Fibroblast of lung (primary cell): ENCODE measurements at regions not wholly inside any gene's neighbourhood (a gene's known extent, or its start where the extent isn't known, plus 50 kb on each side); places are given as distances from the start of the nearest gene placed in this dataset.

Experiments used
- DNase-seq, 2 donors: peaks; one replicate each; pipeline versions ENCODE4 v3.0.0 to v3.0.0-alpha.2; 2010; ENCODE audit warnings: low read depth in 2 of 2
- H2AFZ ChIP-seq: 2 replicates; pipeline ENCODE4 v1.5.1; 2012; ENCODE audit warnings: low read length, control low read depth, inconsistent platforms
- H3K27ac ChIP-seq: 2 replicates; pipeline ENCODE4 v1.5.1; 2011; ENCODE audit warnings: low read length, control low read depth; ENCODE audit not compliant: insufficient read depth
- H3K27me3 ChIP-seq: 2 replicates; pipeline ENCODE4 v1.5.1; 2011; ENCODE audit warnings: mild to moderate bottlenecking, low read length; ENCODE audit not compliant: control insufficient read depth, insufficient read depth
- H3K36me3 ChIP-seq: 2 replicates; pipeline ENCODE4 v1.5.1; 2011; ENCODE audit warnings: low read length; ENCODE audit not compliant: control insufficient read depth, insufficient read depth
- H3K4me1 ChIP-seq: 2 replicates; pipeline ENCODE4 v1.5.1; 2011; ENCODE audit warnings: low read length; ENCODE audit not compliant: control insufficient read depth, insufficient read depth; ENCODE audit errors: extremely low read depth
- H3K4me2 ChIP-seq: 2 replicates; pipeline ENCODE4 v1.5.1; 2011; ENCODE audit warnings: low read length, control low read depth; ENCODE audit not compliant: insufficient read depth; ENCODE audit errors: extremely low read depth
- H3K4me3 ChIP-seq, 4 experiments: fragments of 200-600 bp in 1 of 4; sonication (generic) in 1 of 4; replicated peaks in 1 of 4; 2 replicates each; pipeline ENCODE4 v1.5.1; 2011 to 2016; ENCODE audit warnings: low read length in 4 of 4, low read depth in 3 of 4, mild to moderate bottlenecking in 3 of 4, control low read depth in 2 of 4, inconsistent platforms in 1 of 4, mixed read lengths in 1 of 4; ENCODE audit not compliant: insufficient read depth in 1 of 4; ENCODE audit errors: control extremely low read depth in 1 of 4
- H3K79me2 ChIP-seq: 2 replicates; pipeline ENCODE4 v1.5.1; 2012; ENCODE audit warnings: mild to moderate bottlenecking, low read length, inconsistent platforms; ENCODE audit not compliant: control insufficient read depth, insufficient read depth
- H3K9ac ChIP-seq: 2 replicates; pipeline ENCODE4 v1.5.1; 2011; ENCODE audit warnings: mild to moderate bottlenecking, low read length, control low read depth; ENCODE audit not compliant: insufficient read depth
- H3K9me3 ChIP-seq: 2 replicates; pipeline ENCODE4 v1.5.1; 2012; ENCODE audit warnings: low read depth, low read length; ENCODE audit not compliant: control insufficient read depth, insufficient read depth
- H4K20me1 ChIP-seq: 2 replicates; pipeline ENCODE4 v1.5.1; 2011; ENCODE audit warnings: low read length; ENCODE audit not compliant: control insufficient read depth, insufficient read depth; ENCODE audit errors: extremely low read depth
- EZH2 ChIP-seq: IDR thresholded peaks from 2 replicates; pipeline ENCODE4 v1.5.1; 2012; ENCODE audit warnings: low read length, control low read depth, mild to moderate bottlenecking; ENCODE audit errors: missing control alignments
- TF ChIP-seq, protein P1 (sequence below), 2 donors: IDR thresholded peaks in 1 of 2; conservative IDR thresholded peaks in 1 of 2; 1 replicate in 1 of 2; 2 replicates in 1 of 2; pipeline ENCODE4 v1.5.1; 2011 to 2012; ENCODE audit warnings: low read length in 2 of 2, control low read depth in 1 of 2, inconsistent platforms in 1 of 2, low read depth in 1 of 2, mild to moderate bottlenecking in 1 of 2

DNA sequence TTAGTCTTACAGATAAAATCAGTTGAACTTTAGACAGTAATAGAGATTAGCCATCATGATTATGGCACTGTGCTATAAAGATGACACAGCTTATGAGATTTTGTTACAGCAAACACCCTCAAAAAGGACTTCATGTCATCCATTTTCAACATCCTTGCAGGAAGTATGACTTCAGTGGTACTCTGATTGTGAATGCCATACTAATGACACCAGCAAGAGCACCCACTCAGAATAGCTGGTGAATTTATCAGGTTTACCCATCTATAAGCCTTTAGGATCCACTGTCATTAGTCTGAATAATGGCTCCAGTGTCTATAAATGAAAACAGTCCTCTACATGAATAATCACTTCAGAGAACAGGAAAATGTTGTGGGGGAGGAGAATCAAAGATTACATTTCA lies 615.2 kb downstream of the RPS29 start:
- Histone ChIP-seq H2AFZ (no peak overlapping the region), H3K9ac (no peak overlapping the region), H3K4me2 (no peak overlapping the region), H3K36me3 (no peaks in the 10 kb centered on the region), H3K79me2 (no peaks in the 10 kb centered on the region), H3K4me1 (no peaks in the 10 kb centered on the region), H3K9me3 (no peaks in the 10 kb centered on the region), H4K20me1 (no peaks in the 10 kb centered on the region), H3K4me3 (no peak overlapping the region), H3K27ac (no peak overlapping the region), H3K27me3 (no peaks in the 10 kb centered on the region)
- TF ChIP-seq EZH2, result no peak
- peak in 1 of 2 donors; percentile 58 for DNase-seq

GRCh38 chr14:48967419-48967818 lies 618.8 kb downstream of the RPS29 start:
- no peak overlapping the region for H3K4me2 ChIP-seq
- TF ChIP-seq, protein P1, sequence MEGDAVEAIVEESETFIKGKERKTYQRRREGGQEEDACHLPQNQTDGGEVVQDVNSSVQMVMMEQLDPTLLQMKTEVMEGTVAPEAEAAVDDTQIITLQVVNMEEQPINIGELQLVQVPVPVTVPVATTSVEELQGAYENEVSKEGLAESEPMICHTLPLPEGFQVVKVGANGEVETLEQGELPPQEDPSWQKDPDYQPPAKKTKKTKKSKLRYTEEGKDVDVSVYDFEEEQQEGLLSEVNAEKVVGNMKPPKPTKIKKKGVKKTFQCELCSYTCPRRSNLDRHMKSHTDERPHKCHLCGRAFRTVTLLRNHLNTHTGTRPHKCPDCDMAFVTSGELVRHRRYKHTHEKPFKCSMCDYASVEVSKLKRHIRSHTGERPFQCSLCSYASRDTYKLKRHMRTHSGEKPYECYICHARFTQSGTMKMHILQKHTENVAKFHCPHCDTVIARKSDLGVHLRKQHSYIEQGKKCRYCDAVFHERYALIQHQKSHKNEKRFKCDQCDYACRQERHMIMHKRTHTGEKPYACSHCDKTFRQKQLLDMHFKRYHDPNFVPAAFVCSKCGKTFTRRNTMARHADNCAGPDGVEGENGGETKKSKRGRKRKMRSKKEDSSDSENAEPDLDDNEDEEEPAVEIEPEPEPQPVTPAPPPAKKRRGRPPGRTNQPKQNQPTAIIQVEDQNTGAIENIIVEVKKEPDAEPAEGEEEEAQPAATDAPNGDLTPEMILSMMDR (conservative IDR thresholded peaks at IDR 0.05 in 1 of 2, IDR thresholded peaks at IDR 0.05 in 1 of 2; ENCODE audit: low read depth in 1 of 2, low read length in 2 of 2), result no peak
- no peak for TF ChIP-seq EZH2
- DNase-seq, result peak in 1 of 2 donors; percentile 20

DNA sequence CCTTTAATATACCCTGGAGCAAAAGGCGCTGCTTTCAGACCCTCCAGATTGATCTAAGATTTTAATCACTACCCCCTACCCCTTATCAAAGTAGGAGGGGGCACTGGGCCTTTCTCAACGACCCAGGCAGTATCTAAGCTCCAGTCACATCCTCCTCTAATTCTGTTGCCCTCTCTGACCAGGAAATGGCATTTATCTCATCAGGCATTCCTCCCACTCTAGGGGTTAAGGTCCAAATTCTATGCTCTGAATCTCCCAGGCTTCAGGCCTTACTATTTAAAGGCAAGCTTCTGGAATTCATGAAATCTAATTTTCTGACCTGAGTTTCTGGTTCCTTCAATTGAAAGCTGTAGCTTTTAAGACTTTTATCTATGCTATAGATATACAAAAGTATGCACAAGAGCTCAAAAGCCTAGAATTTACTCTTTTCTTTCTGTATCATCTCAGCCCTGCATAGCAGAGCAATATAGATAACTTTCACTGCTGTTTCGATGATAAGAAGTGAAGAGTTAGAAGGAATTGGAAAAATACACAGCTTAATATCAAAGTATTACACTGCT lies 622.9 kb downstream of the RPS29 start:
- no peaks in the 10 kb centered on the region for H3K27me3 ChIP-seq
- no peaks in the 10 kb centered on the region for H3K79me2 ChIP-seq
- no peak overlapping the region for H3K4me3 ChIP-seq
- no peak for TF ChIP-seq EZH2
- TF ChIP-seq, protein P1 (conservative IDR thresholded peaks at IDR 0.05 in 1 of 2, IDR thresholded peaks at IDR 0.05 in 1 of 2; ENCODE audit: low read depth in 1 of 2, low read length in 2 of 2), result no peak
- no peak overlapping the region for H2AFZ ChIP-seq
- H3K4me2 ChIP-seq, result no peak overlapping the region
- no peak overlapping the region for H3K27ac ChIP-seq
- no peaks in the 10 kb centered on the region for H4K20me1 ChIP-seq
- no peak for DNase-seq
- H3K4me1 ChIP-seq, result no peaks in the 10 kb centered on the region
- no peak overlapping the region for H3K9ac ChIP-seq
- no peaks in the 10 kb centered on the region for H3K9me3 ChIP-seq
- H3K36me3 ChIP-seq, result no peaks in the 10 kb centered on the region

More at GRCh38 chr14:48967419-48967818, 618.8 kb downstream of the RPS29 start:
- Histone ChIP-seq H3K36me3 (no peaks in the 10 kb centered on the region), H3K9me3 (no peaks in the 10 kb centered on the region), H3K27me3 (no peaks in the 10 kb centered on the region), H4K20me1 (no peaks in the 10 kb centered on the region), H3K4me1 (no peaks in the 10 kb centered on the region), H3K79me2 (no peaks in the 10 kb centered on the region), H3K4me3 (no peak overlapping the region), H3K9ac (no peak overlapping the region), H2AFZ (no peak overlapping the region), H3K27ac (no peak overlapping the region)
